ENCODE measurements at regions not wholly inside any gene's neighbourhood (a gene's known extent, or its start where the extent isn't known, plus 50 kb on each side); places are given as distances from the start of the nearest gene placed in this dataset.
A peak's percentile ranks its signal among the peaks of the same experiment; 100 is the strongest.
"Not testable (repeated sequence)": the region's sequence is repeated elsewhere in the genome, so short reads cannot be mapped to it uniquely, and the experiment has no call there.

GRCh38 chr5:171542525-171543140 is 123.2 kb downstream of the FGF18 start:
- no peaks in the 10 kb centered on the region for H3K36me3 ChIP-seq (ENCODE audit: control insufficient read depth, insufficient read depth, low read length)
- H3K9me3 ChIP-seq (ENCODE audit: control insufficient read depth, insufficient read depth, low read length) = no peaks in the 10 kb centered on the region
- no peak overlapping the region for H3K4me3 ChIP-seq (ENCODE audit: low read depth, low read length)
- no peak overlapping the region for H3K9ac ChIP-seq (ENCODE audit: low read depth, low read length)
- no peaks in the 10 kb centered on the region for H3K4me1 ChIP-seq (ENCODE audit: control insufficient read depth, insufficient read depth, low read length)
- no peaks in the 10 kb centered on the region for H3K27me3 ChIP-seq (ENCODE audit: control insufficient read depth, insufficient read depth, low read length)
- H3K27ac ChIP-seq (ENCODE audit: low read depth, low read length) = no peak overlapping the region

- Histone ChIP-seq H3K9ac (ENCODE audit: low read depth, low read length) (no peak overlapping the region), H3K27me3 (ENCODE audit: control insufficient read depth, insufficient read depth, low read length) (no peaks in the 10 kb centered on the region)
Observed at GRCh38 chr5:171543148-171543815, 123.8 kb downstream of the FGF18 start.

GRCh38 chr5:171544913-171545765 is 125.7 kb downstream of the FGF18 start:
- 0 out of 2 replicates have a peak, but pooled peaks cover 3% of the 10 kb centered on the region for H3K4me1 ChIP-seq (ENCODE audit: control insufficient read depth, insufficient read depth, low read length)
- no peaks in the 10 kb centered on the region for H3K9me3 ChIP-seq (ENCODE audit: control insufficient read depth, insufficient read depth, low read length)
- no peak overlapping the region for H3K4me3 ChIP-seq (ENCODE audit: low read depth, low read length)
- no peaks in the 10 kb centered on the region for H3K36me3 ChIP-seq (ENCODE audit: control insufficient read depth, insufficient read depth, low read length)
- no peak overlapping the region for H3K27ac ChIP-seq (ENCODE audit: low read depth, low read length)
- no peak overlapping the region for H3K9ac ChIP-seq (ENCODE audit: low read depth, low read length)
- H3K27me3 ChIP-seq (ENCODE audit: control insufficient read depth, insufficient read depth, low read length) = no peaks in the 10 kb centered on the region

More at GRCh38 chr5:171543148-171543815, 123.8 kb downstream of the FGF18 start:
- H3K36me3 ChIP-seq (ENCODE audit: control insufficient read depth, insufficient read depth, low read length) = no peaks in the 10 kb centered on the region
- H3K27ac ChIP-seq (ENCODE audit: low read depth, low read length) = no peak overlapping the region
- H3K4me3 ChIP-seq (ENCODE audit: low read depth, low read length) = no peak overlapping the region
- H3K4me1 ChIP-seq (ENCODE audit: control insufficient read depth, insufficient read depth, low read length) = no peaks in the 10 kb centered on the region
- H3K9me3 ChIP-seq (ENCODE audit: control insufficient read depth, insufficient read depth, low read length) = no peaks in the 10 kb centered on the region

GRCh38 chr5:171549274-171549673 is 129.8 kb downstream of the FGF18 start:
- Histone ChIP-seq H3K4me1 (ENCODE audit: control insufficient read depth, insufficient read depth, low read length) (0 out of 2 replicates have a peak, but pooled peaks cover 3% of the 10 kb centered on the region), H3K27ac (ENCODE audit: low read depth, low read length) (no peak overlapping the region), H3K36me3 (ENCODE audit: control insufficient read depth, insufficient read depth, low read length) (no peaks in the 10 kb centered on the region), H3K4me3 (ENCODE audit: low read depth, low read length) (no peak overlapping the region), H3K9ac (ENCODE audit: low read depth, low read length) (no peak overlapping the region), H3K9me3 (ENCODE audit: control insufficient read depth, insufficient read depth, low read length) (no peaks in the 10 kb centered on the region), H3K27me3 (ENCODE audit: control insufficient read depth, insufficient read depth, low read length) (no peaks in the 10 kb centered on the region)

- not testable (repeated sequence) for H3K9ac ChIP-seq (ENCODE audit: low read depth, low read length); H3K27ac ChIP-seq (ENCODE audit: low read depth, low read length); H3K4me3 ChIP-seq (ENCODE audit: low read depth, low read length); H3K4me1 ChIP-seq (ENCODE audit: control insufficient read depth, insufficient read depth, low read length); H3K27me3 ChIP-seq (ENCODE audit: control insufficient read depth, insufficient read depth, low read length); H3K36me3 ChIP-seq (ENCODE audit: control insufficient read depth, insufficient read depth, low read length); H3K9me3 ChIP-seq (ENCODE audit: control insufficient read depth, insufficient read depth, low read length)
Observed at GRCh38 chr5:171553817-171554216, 134.4 kb downstream of the FGF18 start.

- H3K9ac ChIP-seq (ENCODE audit: low read depth, low read length) = no peak overlapping the region
- no peak overlapping the region for H3K4me3 ChIP-seq (ENCODE audit: low read depth, low read length)
- no peaks in the 10 kb centered on the region for H3K9me3 ChIP-seq (ENCODE audit: control insufficient read depth, insufficient read depth, low read length)
Observed at GRCh38 chr5:171555160-171555559, 135.7 kb downstream of the FGF18 start.

GRCh38 chr5:171562822-171563221 is 143.4 kb downstream of the FGF18 start:
- Histone ChIP-seq H3K36me3 (ENCODE audit: control insufficient read depth, insufficient read depth, low read length) (no peaks in the 10 kb centered on the region), H3K27ac (ENCODE audit: low read depth, low read length) (no peak overlapping the region), H3K9me3 (ENCODE audit: control insufficient read depth, insufficient read depth, low read length) (no peaks in the 10 kb centered on the region), H3K4me1 (ENCODE audit: control insufficient read depth, insufficient read depth, low read length) (no peaks in the 10 kb centered on the region; the same call in 1 of the 2 replicates), H3K27me3 (ENCODE audit: control insufficient read depth, insufficient read depth, low read length) (no peaks in the 10 kb centered on the region), H3K4me3 (ENCODE audit: low read depth, low read length) (no peak overlapping the region), H3K9ac (ENCODE audit: low read depth, low read length) (no peak overlapping the region)

More at GRCh38 chr5:171555160-171555559, 135.7 kb downstream of the FGF18 start:
- H3K4me1 ChIP-seq (ENCODE audit: control insufficient read depth, insufficient read depth, low read length) = no peaks in the 10 kb centered on the region
- no peaks in the 10 kb centered on the region for H3K27me3 ChIP-seq (ENCODE audit: control insufficient read depth, insufficient read depth, low read length)
- no peaks in the 10 kb centered on the region for H3K36me3 ChIP-seq (ENCODE audit: control insufficient read depth, insufficient read depth, low read length)
- H3K27ac ChIP-seq (ENCODE audit: low read depth, low read length) = no peak overlapping the region

- Histone ChIP-seq H3K9ac (ENCODE audit: low read depth, low read length) (no peak overlapping the region), H3K27ac (ENCODE audit: low read depth, low read length) (peak overlapping the region; percentile 50), H3K36me3 (ENCODE audit: control insufficient read depth, insufficient read depth, low read length) (no peaks in the 10 kb centered on the region), H3K9me3 (ENCODE audit: control insufficient read depth, insufficient read depth, low read length) (peaks cover 9% of the 10 kb centered on the region), H3K4me1 (ENCODE audit: control insufficient read depth, insufficient read depth, low read length) (peaks cover 15% of the 10 kb centered on the region), H3K27me3 (ENCODE audit: control insufficient read depth, insufficient read depth, low read length) (no peaks in the 10 kb centered on the region), H3K4me3 (ENCODE audit: low read depth, low read length) (no peak overlapping the region)
Observed at GRCh38 chr5:171568389-171568788, 148.9 kb downstream of the FGF18 start.

GRCh38 chr5:171569065-171569712 is 149.7 kb downstream of the FGF18 start:
- Histone ChIP-seq H3K4me1 (ENCODE audit: control insufficient read depth, insufficient read depth, low read length) (peaks cover 18% of the 10 kb centered on the region), H3K4me3 (ENCODE audit: low read depth, low read length) (no peak overlapping the region), H3K36me3 (ENCODE audit: control insufficient read depth, insufficient read depth, low read length) (no peaks in the 10 kb centered on the region), H3K9ac (ENCODE audit: low read depth, low read length) (no peak overlapping the region), H3K27me3 (ENCODE audit: control insufficient read depth, insufficient read depth, low read length) (no peaks in the 10 kb centered on the region), H3K9me3 (ENCODE audit: control insufficient read depth, insufficient read depth, low read length) (peaks cover 9% of the 10 kb centered on the region), H3K27ac (ENCODE audit: low read depth, low read length) (peak overlapping the region; percentile 50)

- H3K36me3 ChIP-seq (ENCODE audit: control insufficient read depth, insufficient read depth, low read length) = no peaks in the 10 kb centered on the region
- H3K9ac ChIP-seq (ENCODE audit: low read depth, low read length) = peak overlapping the region; percentile 23; the same call in 1 of the 2 replicates
- peaks cover 18% of the 10 kb centered on the region for H3K4me1 ChIP-seq (ENCODE audit: control insufficient read depth, insufficient read depth, low read length)
- no peaks in the 10 kb centered on the region for H3K27me3 ChIP-seq (ENCODE audit: control insufficient read depth, insufficient read depth, low read length)
- H3K4me3 ChIP-seq (ENCODE audit: low read depth, low read length) = peak overlapping the region; percentile 13; the same call in 1 of the 2 replicates
- H3K27ac ChIP-seq (ENCODE audit: low read depth, low read length) = peak overlapping the region; percentile 55
- H3K9me3 ChIP-seq (ENCODE audit: control insufficient read depth, insufficient read depth, low read length) = peaks cover 9% of the 10 kb centered on the region
Observed at GRCh38 chr5:171570244-171570825, 150.9 kb downstream of the FGF18 start.
